ENCODE measurements at regions not wholly inside any gene's neighbourhood (a gene's known extent, or its start where the extent isn't known, plus 50 kb on each side); places are given as distances from the start of the nearest gene placed in this dataset.

GRCh38 chr12:3991798-3992580, 118.8 kb upstream of the PARP11 start (continued):
- TF ChIP-seq INSM2 (tag by site-specific recombination; IDR thresholded peaks at IDR 0.05) (no peak), ZNF610 (tag by site-specific recombination; IDR thresholded peaks at IDR 0.05; ENCODE audit: borderline replicate concordance) (no peak), ZNF549 (tag by site-specific recombination; IDR thresholded peaks at IDR 0.05) (no peak), ZNF747 (tag by site-specific recombination; IDR thresholded peaks at IDR 0.05) (no peak), SCRT2 (tag by site-specific recombination; IDR thresholded peaks at IDR 0.05) (no peak), ZNF26 (tag by site-specific recombination; IDR thresholded peaks at IDR 0.05) (no peak), ZNF561 (tag by site-specific recombination; IDR thresholded peaks at IDR 0.05; ENCODE audit: borderline replicate concordance) (no peak), ZBTB20 (tag by site-specific recombination; IDR thresholded peaks at IDR 0.05) (no peak), ZBTB49 (tag by site-specific recombination; IDR thresholded peaks at IDR 0.05; ENCODE audit: low read depth) (no peak), PRDM6 (tag by site-specific recombination; IDR thresholded peaks at IDR 0.05) (no peak), ZSCAN23 (tag by site-specific recombination; IDR thresholded peaks at IDR 0.05) (no peak), ZNF660 (tag by site-specific recombination; IDR thresholded peaks at IDR 0.05) (no peak), ZNF426 (tag by site-specific recombination; IDR thresholded peaks at IDR 0.05) (no peak)

- H3K4me1 ChIP-seq (ENCODE audit: control insufficient read depth, insufficient read depth, low read length) = no peaks in the 10 kb centered on the region
- ChIA-PET CTCF (interaction anchor here (0.6 to 11.6 kb wide), 4 partner anchors 25 to 286 kb away, joined by 4 to 194 read pairs (median 52); no protein-coding TSS in a partner anchor), POLR2A (no interaction called here)
- no peaks in the 10 kb centered on the region for H3K36me3 ChIP-seq (ENCODE audit: control insufficient read depth in 2 of 2, insufficient read depth in 1 of 2, low read length in 2 of 2)
- no peaks in the 10 kb centered on the region for H3K9me3 ChIP-seq (ENCODE audit: control insufficient read depth, insufficient read depth, low read depth, low read length)
- no peak overlapping the region for H3K4me3 ChIP-seq (ENCODE audit: low read depth, low read length)
- no peak overlapping the region for H3K27ac ChIP-seq (ENCODE audit: extremely low read depth, low read depth, low read length)
- TF ChIP-seq SP2 (tag by site-specific recombination; IDR thresholded peaks at IDR 0.05) (no peak), ZNF514 (tag by site-specific recombination; IDR thresholded peaks at IDR 0.05) (no peak), ZNF416 (tag by site-specific recombination; IDR thresholded peaks at IDR 0.05) (no peak), ZNF707 (tag by site-specific recombination; IDR thresholded peaks at IDR 0.05) (no peak), ZNF548 (tag by site-specific recombination; IDR thresholded peaks at IDR 0.05) (no peak), ZNF518A (tag by site-specific recombination; conservative IDR thresholded peaks at IDR 0.05; ENCODE audit: low read depth) (no peak)
Measured at GRCh38 chr12:3990501-3991280, 117.5 kb upstream of the PARP11 start.
